Stimulated activated CD8-positive, alpha-beta memory T cell treated with anti-CD3 and anti-CD28 coated beads, Interleukin-7, amount 100 ng/mL, for 24 hours (primary cell): ENCODE measurements at regions not wholly inside any gene's neighbourhood (a gene's known extent, or its start where the extent isn't known, plus 50 kb on each side); places are given as distances from the start of the nearest gene placed in this dataset.

Experiments
- DNase-seq: peaks from one replicate; pipeline ENCODE4 v3.0.0-alpha.2; 2020; ENCODE audit warnings: low read depth

- DNase-seq, result no peak
Observed at GRCh38 chr5:174834081-174834480, 109.7 kb downstream of the MSX2 start.

GRCh38 chr5:174832811-174833210, 108.4 kb downstream of the MSX2 start:
- no peak for DNase-seq

DNA sequence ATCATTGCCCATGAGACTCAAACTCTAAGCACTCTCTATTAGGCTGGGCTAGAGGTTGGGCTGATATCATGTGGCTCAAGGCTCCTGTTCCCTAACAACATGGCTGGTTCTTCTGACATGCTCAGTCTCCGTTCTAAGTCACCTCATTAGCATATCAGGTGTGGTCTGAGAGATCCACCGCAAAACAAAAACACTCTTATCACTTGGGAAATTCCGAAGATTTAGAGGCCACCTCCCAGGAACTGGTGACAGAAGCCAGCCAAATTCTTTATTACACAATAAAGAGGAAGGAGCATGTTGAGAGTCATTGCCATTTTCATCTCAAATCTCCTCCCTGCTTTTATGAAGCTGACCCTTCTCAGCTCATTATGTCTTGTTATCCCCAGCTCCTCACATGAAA, 107.6 kb downstream of the MSX2 start:
- DNase-seq, result no peak

DNA sequence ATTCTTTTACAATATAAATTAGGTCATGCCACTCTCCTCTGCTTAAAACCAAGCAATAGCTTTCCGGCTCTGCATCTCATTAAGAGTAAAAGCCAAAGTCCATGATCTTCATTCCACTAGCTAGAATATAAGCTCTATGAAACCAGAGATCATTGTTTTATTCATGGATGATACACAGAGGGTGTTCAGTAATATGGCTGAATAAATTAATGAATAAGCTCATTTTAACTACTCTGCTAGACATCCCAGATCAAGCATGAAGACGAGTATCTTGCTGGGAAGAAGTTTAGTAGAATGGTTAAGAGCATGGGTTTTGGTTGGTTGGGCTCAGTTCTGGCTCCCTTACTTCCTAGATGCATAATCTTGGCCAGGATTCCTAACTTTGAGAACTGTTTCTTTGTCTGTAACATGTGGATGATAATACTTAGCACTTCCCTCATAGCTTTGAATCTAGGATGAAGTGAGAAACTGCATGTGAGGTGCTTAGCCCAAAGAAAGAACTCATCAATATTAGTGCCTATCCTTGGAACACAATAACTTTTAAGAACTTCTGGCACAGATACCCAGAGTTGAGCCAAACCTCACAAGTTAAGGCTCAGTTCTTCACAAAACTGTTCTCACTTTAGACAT, 106.8 kb downstream of the MSX2 start:
- DNase-seq, result no peak

GRCh38 chr5:174829511-174829864, 105.1 kb downstream of the MSX2 start:
- DNase-seq, result no peak

DNA sequence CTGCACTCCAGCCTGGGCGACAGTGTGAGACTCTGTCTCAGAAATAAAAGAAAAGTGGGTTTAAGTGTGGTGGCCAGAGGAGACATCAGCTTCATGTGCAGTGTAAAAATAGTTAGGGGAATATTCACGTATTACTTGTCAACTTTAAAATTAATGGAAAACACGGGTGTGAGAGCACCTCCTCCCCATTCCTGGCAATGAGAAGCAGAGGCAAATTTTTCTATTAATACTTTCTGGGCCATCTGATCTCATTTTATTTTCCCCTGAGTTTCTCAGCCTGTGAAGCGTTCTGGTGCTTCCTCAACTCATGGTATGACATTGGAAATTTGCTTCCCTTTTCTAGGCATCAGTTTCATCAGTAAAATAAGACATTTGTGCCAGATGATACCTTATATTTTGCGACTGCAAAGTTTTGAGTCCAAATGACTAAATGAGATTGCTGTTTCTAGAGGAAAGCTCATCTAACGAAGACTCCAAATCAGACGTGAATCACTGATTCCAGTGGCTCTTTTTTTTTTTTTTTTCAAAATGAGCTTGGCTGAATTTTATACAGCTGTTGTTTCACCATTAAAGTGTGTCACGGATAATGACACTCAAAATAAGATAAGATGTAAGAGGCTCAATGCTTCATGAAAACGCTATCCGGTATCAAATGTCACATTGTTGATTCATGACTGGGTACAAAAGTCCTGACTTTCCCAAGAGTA, 104.6 kb downstream of the MSX2 start:
- DNase-seq, result no peak

DNA sequence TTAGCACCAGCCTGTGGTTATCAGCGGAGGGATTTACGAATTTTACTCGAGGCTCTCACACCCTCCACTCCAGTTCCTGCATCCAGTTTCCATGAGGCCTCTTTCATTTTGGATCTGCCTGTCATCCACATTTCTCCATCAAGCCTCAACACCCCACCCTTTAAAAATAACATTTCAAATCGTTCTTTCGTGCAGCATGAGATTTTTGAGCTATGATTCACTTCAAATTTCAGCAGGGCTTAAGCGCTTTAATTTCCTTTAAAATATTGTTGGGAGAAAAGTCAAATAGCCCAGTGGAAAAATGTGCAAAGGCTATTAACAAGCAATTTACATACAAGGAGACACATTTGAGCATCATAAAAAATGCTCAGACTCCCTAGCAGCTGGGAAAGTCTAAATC, 103.2 kb downstream of the MSX2 start:
- DNase-seq, result no peak

- no peak for DNase-seq
Observed at GRCh38 chr5:174825587-174825986, 101.2 kb downstream of the MSX2 start.

DNA sequence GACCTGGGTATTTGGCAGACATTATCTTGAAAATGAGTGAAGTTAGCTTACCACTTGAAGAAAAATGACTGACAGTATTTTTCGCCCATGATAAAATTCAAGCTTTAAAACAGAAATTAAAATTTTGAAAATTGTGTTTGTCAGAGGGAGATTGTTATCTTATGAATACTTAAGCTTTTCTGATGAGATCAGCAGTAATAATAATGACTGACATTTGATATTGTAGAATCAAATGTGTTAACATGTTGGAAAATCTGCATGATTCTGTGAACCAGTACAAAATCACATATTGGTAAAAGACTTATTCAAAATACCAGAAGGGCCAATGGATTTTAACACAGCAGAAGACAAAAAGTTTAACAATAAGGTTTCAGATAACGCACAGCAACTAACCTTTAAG, 94.0 kb downstream of the MSX2 start:
- no peak for DNase-seq

GRCh38 chr5:174817610-174818009, 93.2 kb downstream of the MSX2 start:
- no peak for DNase-seq

DNA sequence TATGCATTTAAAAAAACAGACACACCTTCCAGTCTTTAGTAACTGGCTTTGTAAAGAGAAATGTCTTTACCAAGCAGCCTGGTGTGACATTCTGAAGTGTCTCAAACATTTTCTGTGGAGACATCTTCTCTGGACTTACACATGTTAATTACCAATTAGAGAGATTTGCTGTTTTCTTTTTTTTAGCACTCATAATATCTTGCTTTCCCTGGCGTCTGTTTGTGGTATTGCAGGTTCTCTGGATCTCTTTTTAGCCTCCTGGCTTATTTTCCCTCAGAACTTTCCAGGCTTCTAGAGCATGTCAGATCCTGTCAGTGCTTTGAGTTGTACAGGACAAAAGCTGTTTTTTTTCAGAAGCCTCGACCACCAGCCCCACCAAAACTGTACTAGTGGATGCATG, 92.5 kb downstream of the MSX2 start:
- DNase-seq, result no peak

DNA sequence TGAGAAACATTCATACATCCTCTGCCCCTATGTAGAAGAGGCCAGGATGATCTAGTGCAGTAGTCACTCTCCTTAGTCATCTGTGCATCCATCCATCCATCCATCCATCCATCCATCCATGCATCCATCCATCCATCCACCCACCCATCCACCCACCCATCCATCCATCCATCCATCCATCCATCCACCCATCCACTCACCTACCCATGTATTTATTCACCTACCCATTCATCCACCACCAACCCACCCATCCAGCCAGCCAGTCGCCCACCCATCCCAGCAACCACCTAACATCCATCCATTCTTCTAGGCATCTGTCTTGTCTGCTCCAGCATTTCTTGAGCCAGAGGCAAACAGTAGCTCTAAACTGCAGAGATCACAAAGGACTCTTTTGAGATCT, 87.1 kb downstream of the MSX2 start:
- no peak for DNase-seq

GRCh38 chr5:174810796-174811195, 86.4 kb downstream of the MSX2 start:
- DNase-seq, result no peak

GRCh38 chr5:174807471-174807870, 83.1 kb downstream of the MSX2 start:
- DNase-seq, result no peak

- no peak for DNase-seq
Observed at GRCh38 chr5:174806729-174807128, 82.3 kb downstream of the MSX2 start.

DNA sequence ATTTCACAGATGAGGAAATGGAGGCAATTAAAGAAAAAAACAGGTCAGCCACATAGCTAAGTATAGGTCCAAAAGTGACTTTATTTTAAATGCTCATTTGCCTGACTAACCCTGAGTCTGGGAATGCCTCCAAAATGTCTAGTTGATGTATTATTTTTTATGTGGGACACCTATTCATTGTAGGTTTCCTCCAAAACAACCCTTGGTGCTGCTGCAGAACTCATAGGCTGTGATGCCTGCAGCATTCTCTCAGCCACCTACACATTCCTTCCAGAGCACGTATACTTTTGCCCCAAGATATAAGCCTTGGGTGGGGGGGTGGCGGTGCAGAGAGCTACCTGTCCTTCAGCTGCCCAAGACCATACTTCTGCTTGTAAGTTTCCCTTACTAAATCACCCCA, 77.4 kb downstream of the MSX2 start:
- DNase-seq, result no peak

DNA sequence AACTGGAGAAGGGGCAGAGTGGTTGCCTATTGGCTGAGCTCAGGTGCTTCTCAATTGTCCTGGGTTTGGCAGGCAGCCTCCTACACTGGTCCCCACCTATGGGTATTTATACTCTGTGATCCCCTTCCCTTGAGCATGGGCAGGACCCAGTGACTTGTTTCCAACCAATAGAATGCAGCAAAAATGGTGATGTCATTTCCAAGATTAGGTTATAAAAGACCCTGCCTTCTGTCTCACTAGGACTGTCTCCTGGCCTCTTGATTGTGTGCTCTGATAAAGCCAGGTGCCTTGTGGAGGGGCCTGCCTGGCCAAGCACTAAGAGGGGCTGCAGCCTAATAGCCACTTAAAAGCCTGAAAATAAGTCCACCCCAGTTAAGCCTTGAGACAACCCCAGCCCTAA, 76.1 kb downstream of the MSX2 start:
- DNase-seq, result no peak

GRCh38 chr5:174799121-174799520, 74.7 kb downstream of the MSX2 start:
- no peak for DNase-seq

DNA sequence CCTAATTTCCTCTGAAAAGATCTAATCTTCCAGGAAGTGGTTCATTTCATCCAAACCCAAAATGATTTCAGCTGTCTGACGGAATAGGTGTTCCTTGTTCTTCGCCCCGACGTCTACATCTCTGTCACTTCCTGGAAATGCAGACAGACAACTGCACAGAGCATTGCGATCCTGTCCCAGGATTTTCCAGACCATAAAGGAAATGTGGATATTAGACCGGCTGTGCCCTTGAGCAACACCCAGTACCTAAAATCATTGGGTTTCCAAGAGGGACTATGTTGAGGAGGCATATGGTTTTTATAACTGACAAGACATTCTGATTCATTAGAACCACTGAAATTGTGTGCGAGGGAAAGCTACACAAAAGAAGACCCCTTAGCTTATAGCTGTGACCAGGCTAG, 74.2 kb downstream of the MSX2 start:
- no peak for DNase-seq

GRCh38 chr5:174796711-174797192, 72.4 kb downstream of the MSX2 start:
- no peak for DNase-seq

DNA sequence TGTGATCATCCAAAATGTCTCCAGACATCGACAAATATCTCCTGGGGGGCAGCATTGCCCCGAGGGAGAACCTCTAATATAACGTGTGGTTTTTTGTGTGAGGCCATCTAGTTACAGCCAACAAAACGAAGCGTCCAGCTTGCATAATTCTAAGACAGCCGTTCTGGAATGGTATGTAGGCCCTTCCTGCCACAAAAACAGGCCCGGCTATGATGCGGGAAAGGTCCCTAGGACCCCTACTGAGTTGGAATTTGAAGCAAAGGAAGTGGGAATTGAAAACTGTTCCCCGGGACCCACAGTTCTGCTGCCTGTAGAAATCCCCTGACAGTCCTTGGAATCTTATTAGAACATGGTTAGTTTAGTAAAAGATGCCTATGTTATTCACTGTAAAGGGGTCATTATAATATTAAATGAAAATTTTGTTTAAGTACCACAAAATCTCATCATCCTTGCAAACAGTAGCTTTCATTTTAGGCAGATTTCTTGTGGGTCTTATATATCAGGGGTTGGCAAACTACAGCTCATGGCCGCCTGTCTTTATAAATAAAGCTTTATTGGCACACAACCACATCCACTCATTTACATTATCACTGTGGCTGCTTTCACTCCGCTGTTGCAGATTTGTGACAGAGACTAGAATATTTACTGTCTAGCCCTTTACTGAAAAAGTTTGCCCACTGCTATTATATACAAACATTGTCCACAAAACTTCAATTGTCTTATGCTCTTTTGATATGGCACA, 70.7 kb downstream of the MSX2 start:
- DNase-seq, result no peak

DNA sequence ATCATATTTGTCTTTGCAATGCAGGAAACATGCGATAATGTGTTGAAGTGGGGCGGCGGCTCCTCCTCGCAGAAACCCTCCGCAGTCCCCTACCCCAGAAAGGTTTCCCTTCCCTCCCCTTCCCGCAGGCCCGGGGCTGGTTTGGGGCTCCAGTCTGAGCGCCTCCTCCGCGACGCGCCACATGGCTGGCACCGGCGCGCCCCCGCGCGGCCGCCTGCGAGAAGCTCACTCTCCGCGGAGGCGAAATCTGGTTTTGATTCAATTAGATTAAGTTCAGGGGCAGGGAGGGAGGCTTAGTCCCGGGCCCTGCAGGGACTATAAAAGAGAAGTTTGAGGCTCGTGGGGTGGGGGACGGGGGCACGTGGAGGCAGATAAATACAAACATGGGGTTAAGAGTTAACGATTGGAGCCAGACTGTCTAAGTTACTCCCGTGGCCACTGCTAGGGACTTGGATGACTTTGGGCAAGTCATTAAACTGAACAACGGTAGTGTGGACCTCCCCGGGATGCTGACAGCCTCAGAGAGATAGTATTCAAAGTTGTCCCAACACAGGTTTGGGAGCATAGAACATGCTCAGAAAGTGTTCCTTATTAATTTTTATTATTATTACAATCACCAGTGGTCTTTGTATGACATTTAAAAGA, 69.4 kb downstream of the MSX2 start:
- DNase-seq, result peak; percentile 10

DNA sequence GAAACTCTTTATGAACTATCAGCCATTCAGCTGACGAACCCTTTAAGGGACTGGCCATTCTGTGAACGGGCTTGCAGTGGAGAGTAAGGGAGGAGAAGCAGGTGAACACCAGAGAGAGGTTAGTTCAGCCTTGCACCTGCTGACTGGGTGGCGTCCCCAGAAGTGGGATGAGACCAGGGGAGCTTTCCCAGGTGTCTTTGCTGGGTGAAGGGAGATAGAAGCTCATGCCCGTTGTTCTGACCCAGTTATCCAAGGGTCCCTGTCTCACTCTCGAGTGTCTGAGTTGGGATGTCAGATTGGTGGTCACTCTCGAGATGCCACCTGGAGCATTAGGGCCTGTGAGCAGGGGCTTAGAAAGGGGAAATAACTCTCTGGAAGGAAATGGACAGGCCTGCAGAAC, 68.7 kb downstream of the MSX2 start:
- DNase-seq, result no peak
